HG03097 (cell line): ENCODE measurements at regions not wholly inside any gene's neighbourhood (a gene's known extent, or its start where the extent isn't known, plus 50 kb on each side); places are given as distances from the start of the nearest gene placed in this dataset.
"Not testable (repeated sequence)": the region's sequence is repeated elsewhere in the genome, so short reads cannot be mapped to it uniquely, and the experiment has no call there.

ENCODE experiments used
- ATAC-seq: cut with Tn5 transposase; IDR thresholded peaks from one replicate; pipeline ENCODE4 v1.9.1; 2021; ENCODE audit not compliant: unreplicated experiment, low FRiP score

GRCh38 chrX:5324546-5324945 lies 904.1 kb downstream of the NLGN4X start:
- no peak for ATAC-seq

DNA sequence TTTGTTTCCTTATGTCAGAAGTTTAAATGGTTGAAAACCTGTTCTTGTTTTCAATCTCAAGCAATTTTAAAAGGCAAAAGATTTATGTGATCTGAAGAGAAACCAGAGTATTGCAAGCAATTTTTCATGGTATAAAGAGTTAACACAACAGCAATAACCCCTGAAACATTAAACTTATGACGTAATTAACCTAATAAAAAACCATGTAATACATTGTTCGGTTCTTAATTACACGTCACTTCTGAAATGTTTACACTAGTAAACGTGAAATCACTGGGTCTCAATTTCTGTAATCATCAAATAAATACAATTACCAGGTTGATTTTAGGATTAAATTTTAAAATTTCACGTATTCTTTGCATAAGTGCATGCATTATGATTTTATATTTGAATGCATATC lies 914.5 kb downstream of the NLGN4X start:
- ATAC-seq = no peak

- no peak for ATAC-seq
These were observed 921.3 kb downstream of the NLGN4X start for GRCh38 chrX:5307416-5307815.

- no peak for ATAC-seq
These were observed 922.0 kb downstream of the NLGN4X start for GRCh38 chrX:5306654-5307121.

GRCh38 chrX:5305452-5305851 lies 923.2 kb downstream of the NLGN4X start:
- no peak for ATAC-seq

GRCh38 chrX:5295004-5295403 lies 933.7 kb downstream of the NLGN4X start:
- ATAC-seq = no peak

DNA sequence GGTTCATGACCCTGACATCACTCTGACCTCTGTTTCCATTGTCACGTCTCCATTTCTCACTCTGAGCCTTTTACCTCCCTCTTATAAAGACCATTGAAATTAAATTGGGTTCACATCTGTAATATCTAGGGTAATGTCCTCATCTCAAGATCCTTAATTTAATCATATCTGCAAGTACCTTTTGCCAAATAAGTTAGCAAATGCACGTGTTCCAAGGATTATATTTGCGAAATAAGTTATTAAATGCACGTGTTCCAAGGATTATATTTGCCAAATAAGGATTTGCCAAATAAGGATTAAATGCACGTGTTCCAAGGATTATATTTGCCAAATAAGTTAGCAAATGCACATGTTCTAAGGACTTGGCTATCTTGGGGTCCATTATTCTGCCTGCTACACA lies 938.0 kb downstream of the NLGN4X start:
- ATAC-seq = no peak

- ATAC-seq = not testable (repeated sequence)
These were observed 938.7 kb downstream of the NLGN4X start for GRCh38 chrX:5289949-5290348.

DNA sequence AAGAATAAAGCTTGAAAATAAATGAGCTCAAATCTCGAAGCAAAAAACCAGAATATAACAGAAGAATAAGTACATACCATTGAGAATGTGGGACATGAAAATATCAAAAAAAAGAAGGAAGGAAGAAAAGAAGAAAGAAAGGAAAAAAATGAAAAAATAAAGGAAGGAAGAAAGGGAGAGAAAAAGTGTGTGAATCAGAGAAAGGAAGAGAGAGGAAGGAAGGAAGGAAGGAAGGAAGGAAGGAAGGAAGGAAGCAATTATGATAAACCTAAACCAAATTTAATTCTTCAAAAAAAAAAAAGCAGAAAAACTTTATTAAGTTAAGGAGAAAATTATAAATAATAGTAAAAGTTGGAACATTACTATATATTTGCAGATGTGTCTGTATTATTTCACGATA lies 949.8 kb downstream of the NLGN4X start:
- no peak for ATAC-seq

DNA sequence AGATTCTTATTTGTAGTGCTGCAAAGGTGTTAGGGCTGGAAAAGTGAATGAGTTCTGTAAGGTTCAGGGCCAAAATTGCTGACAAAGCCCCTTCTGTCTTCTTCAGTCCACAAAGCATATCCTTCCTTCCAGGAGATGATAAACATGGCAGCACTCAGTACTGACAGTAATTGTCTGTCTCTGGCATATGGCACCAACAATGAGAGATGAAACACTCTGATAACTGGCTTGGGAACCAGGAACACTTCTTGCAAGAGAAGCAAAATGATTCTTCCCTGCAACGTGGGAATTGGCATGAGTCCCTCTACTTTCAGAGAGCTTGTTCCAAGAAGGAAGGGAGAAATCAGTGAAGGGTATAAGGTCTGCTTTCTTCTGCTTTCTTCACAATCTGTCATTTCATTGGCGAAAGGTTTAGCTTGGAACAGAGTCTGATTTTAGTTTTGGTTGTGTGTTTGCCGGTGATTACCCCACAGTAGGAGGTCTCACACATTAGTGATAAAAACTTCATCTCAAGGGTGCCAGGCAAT lies 963.3 kb downstream of the NLGN4X start:
- ATAC-seq = no peak

GRCh38 chrX:5250106-5250505 lies 978.6 kb downstream of the NLGN4X start:
- no peak for ATAC-seq

GRCh38 chrX:5242091-5242790 lies 986.4 kb downstream of the NLGN4X start:
- no peak for ATAC-seq

- ATAC-seq = no peak
These were observed 991.9 kb downstream of the NLGN4X start for GRCh38 chrX:5236749-5237148.

- no peak for ATAC-seq
These were observed 992.6 kb downstream of the NLGN4X start for GRCh38 chrX:5236096-5236495.

GRCh38 chrX:5233830-5234229 lies 994.8 kb downstream of the NLGN4X start:
- ATAC-seq = no peak

DNA sequence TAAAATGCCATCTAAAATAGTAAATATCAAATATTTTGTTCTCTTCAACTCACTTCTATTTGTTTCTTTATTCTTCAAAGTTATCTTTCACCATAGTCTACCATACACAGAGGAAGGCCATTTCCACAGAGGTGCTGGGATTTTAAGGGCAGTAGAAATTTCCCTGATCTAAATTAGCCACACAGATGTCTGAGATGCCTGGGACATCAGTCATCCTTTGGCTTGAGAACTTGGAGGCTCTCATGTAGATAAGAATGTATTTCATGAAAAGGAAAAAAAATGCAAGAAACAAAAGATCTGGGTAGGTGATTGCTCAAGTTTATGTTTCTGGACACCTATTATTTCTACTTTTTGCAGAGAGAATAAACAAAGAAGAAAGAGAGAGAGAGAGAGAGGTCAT lies 1008.2 kb downstream of the NLGN4X start:
- ATAC-seq = no peak

- no peak for ATAC-seq
These were observed 1033.9 kb downstream of the NLGN4X start for GRCh38 chrX:5194806-5195205.

DNA sequence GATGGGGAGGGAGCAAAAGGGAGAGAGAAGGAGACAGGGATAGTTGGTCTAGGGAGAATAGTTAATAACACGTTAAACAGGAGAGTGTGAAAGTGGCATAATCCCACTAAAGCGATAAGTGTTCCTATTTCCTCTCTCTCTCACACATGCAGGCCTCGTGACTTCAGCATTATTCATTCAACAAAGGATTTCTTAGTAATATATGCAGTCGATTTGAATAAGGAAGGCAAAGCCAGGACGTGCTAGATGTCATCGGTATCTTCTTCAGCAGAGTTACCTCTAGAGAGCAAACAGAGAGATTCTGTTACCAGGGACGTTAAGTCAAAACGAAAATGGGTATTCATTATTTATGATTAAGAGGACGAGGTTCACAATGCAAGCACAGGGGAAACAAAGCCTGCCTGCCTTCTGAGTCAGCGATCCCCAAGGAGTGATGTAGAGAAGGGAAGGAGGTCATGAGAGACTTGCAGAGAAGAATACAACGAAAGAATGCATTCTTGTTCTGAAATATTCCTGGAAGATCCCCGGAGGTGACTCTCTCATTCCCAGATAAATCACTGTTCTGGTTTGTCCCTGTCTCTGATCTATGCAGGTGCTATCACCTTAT lies 1048.4 kb downstream of the NLGN4X start:
- ATAC-seq = no peak

DNA sequence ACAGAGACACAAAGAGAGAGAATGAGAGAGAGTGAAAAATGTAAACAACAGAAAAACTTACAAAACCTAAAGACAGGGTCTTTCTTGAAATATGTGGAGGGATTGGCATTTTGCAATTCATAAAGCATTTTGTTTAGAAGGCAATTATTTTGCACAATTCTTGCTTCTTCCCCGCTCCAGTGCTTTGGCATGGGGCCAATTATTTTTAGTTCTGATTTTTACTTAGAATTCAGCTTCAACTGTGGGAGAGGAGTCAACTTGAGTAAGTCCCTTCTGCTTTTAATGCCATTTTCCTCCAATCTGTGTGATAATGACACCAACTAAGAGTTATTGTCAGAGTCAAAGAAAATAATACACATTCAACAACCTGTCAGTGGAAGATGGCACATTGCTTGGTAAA lies 1051.9 kb downstream of the NLGN4X start:
- no peak for ATAC-seq

DNA sequence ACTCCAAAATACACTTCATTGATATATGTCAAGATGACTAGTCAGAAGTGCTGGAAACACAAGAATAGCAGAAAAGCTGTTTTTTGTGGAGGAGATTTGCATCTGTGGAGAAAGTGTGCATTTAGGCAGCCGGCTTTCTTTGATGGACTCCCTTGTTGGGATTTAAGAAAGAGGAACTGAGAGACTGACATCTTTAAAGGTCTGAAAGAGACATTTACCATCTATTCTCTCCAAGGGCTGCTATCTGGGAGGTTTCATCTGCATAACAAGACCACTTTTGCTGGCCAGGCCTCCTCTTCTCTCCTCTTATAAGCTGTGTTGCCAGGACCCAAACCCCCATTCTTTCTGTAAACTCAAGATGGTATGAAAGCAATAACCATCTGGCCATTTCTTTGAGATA lies 1065.0 kb downstream of the NLGN4X start:
- no peak for ATAC-seq

GRCh38 chrX:5155301-5155700 lies 1073.4 kb downstream of the NLGN4X start:
- no peak for ATAC-seq

DNA sequence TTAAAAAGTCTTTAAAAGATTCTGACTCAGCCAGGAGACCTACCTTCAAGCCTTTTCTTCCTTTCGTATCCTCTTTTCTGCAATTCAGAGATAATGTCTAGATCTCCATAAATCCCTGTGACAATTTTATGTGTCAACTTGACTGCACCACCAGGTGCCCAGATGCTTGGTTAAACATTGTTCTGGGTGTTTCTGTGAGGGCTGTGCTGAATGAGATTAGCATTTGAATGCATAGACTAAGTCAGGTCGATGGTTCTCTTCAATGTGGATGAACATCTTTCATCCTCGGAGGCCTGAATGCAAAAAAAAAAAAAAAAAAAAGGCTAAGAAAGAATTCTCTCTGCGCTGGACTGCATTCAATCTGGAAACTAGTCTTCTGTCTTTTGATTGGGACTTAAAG lies 1082.7 kb downstream of the NLGN4X start:
- no peak for ATAC-seq
